Heart left ventricle (tissue), 13 donors: ENCODE measurements at regions not wholly inside any gene's neighbourhood (a gene's known extent, or its start where the extent isn't known, plus 50 kb on each side); places are given as distances from the start of the nearest gene placed in this dataset.

Source experiments
- CTCF ChIP-seq, 12 donors: fragments of 200-600 bp; sonication (generic) in 4 of 12; IDR thresholded peaks; one replicate each; pipeline versions ENCODE4 v1.5.0 to v1.8.0; 2018 to 2022; ENCODE audit warnings: antibody characterized with exemption in 12 of 12, mild to moderate bottlenecking in 5 of 12
- POLR2A ChIP-seq, 2 donors: fragments of 450-650 bp; IDR thresholded peaks; one replicate each; pipeline ENCODE4 v1.6.1; 2017; ENCODE audit warnings: antibody characterized with exemption in 2 of 2, mild to moderate bottlenecking in 2 of 2, moderate library complexity in 2 of 2
- donor health status: ischemic (EF 13 %, LVEDD 7.1; RV severe dilation, severe dysfunction).
- donor health status: DM: no; HTN: yes; CAD: no.
- donor health status: DM: no; HTN: no; CAD: no.
- donor health status: ischemic (EF 25% LVEDD 6.9; RV normal size, moderate dysfunction).
- donor health status: ischemic (EF 25% LVEDD 5.7; RV mildly dilated, moderate dysfunction).
- donor health status: ischemic (EF 35%, LVEDD 5.7; RV mildly dilated, moderate dysfunction).
- donor health status: nonischemic (EF 11% LVEDD 7.7; RV severe dilation, severe dysfunction).
- donor health status: DM: yes; HTN: yes; CAD: no.
- donor health status: PGD.
- donor health status: ischemic (EF 29% LVEDD 5.4; RV normal size, mild dysfunction).
- donor health status: nonischemic (EF 23%, LVEDD 6.1; RV moderate dilation, normal function).

- TF ChIP-seq CTCF (IDR thresholded peaks at IDR 0.05) (no peak), POLR2A (IDR thresholded peaks at IDR 0.05) (no peak)
Measured at GRCh38 chr5:43895876-43896275, 292.9 kb downstream of the NNT start.
